WTC11 (cell line): ENCODE measurements at regions not wholly inside any gene's neighbourhood (a gene's known extent, or its start where the extent isn't known, plus 50 kb on each side); places are given as distances from the start of the nearest gene placed in this dataset.

ENCODE experiments used
- ATAC-seq: fragments of 200-7000 bp; cut with Tn5 transposase; 2 replicates; pipeline ENCODE4 v1.10.0; 2021; ENCODE audit warnings: mild to moderate bottlenecking, moderate library complexity
- CTCF ChIA-PET: fragments of 300-600 bp; sonication (Branson Sonifier 250); formaldehyde crosslinking; loops from one replicate; lab custom pipeline; 2021; ENCODE audit warnings: antibody characterized with exemption; lab: Charles Lee
- POLR2A ChIA-PET: fragments of 350-600 bp; sonication (Branson Sonifier 250); formaldehyde crosslinking; loops from one replicate; lab custom pipeline; 2021; ENCODE audit warnings: antibody characterized with exemption; lab: Charles Lee
- DNase-seq: peaks from one replicate; pipeline ENCODE4 v3.0.0; 2021; ENCODE audit warnings: low spot score
- H3K27ac Mint-ChIP-seq: 2 replicates; pipeline ENCODE4 v1.8.0; 2021; ENCODE audit warnings: mixed read lengths
- H3K27me3 Mint-ChIP-seq: 2 replicates; pipeline ENCODE4 v1.8.0; 2021; ENCODE audit warnings: low read depth, mild to moderate bottlenecking, moderate library complexity, mixed read lengths
- H3K36me3 Mint-ChIP-seq: 2 replicates; pipeline ENCODE4 v1.8.0; 2021; ENCODE audit warnings: mixed read lengths
- H3K4me1 Mint-ChIP-seq: 2 replicates; pipeline ENCODE4 v1.8.0; 2022; ENCODE audit warnings: mixed read lengths
- H3K4me3 Mint-ChIP-seq: 2 replicates; pipeline ENCODE4 v1.8.0; 2021; ENCODE audit warnings: mild to moderate bottlenecking, moderate library complexity, mixed read lengths
- H3K9me3 Mint-ChIP-seq: 2 replicates; pipeline ENCODE4 v1.8.0; 2021; ENCODE audit warnings: mixed read lengths
- ATF6 ChIP-seq: sonication (generic); formaldehyde crosslinking; IDR thresholded peaks from 2 replicates; pipeline ENCODE4 v1.8.1; 2023; ENCODE audit warnings: mild to moderate bottlenecking, missing genetic modification reagents
- CBFB ChIP-seq: sonication (generic); formaldehyde crosslinking; IDR thresholded peaks from 2 replicates; pipeline ENCODE4 v1.8.1; 2022; ENCODE audit warnings: mild to moderate bottlenecking, low read depth, missing genetic modification reagents
- CDX4 ChIP-seq: fragments of 250-450 bp; sonication (Bioruptor Pico); IDR thresholded peaks from 2 replicates; pipeline ENCODE4 v1.9.0; 2021; ENCODE audit warnings: moderate library complexity, mild to moderate bottlenecking, inconsistent platforms, borderline replicate concordance
- E2F5 ChIP-seq: sonication (generic); formaldehyde crosslinking; IDR thresholded peaks from 2 replicates; pipeline ENCODE4 v1.8.1; 2022; ENCODE audit warnings: mild to moderate bottlenecking, moderate library complexity, missing genetic modification reagents
- ERG ChIP-seq: fragments of 250-450 bp; sonication (Bioruptor Pico); IDR thresholded peaks from 2 replicates; pipeline ENCODE4 v1.8.0; 2021; ENCODE audit warnings: mild to moderate bottlenecking
- ESRRA ChIP-seq: sonication (generic); formaldehyde crosslinking; IDR thresholded peaks from 2 replicates; pipeline ENCODE4 v1.8.1; 2022; ENCODE audit warnings: mild to moderate bottlenecking, missing genetic modification reagents, borderline replicate concordance
- FOXP1 ChIP-seq: sonication (generic); formaldehyde crosslinking; IDR thresholded peaks from 2 replicates; pipeline ENCODE4 v1.8.0; 2022; ENCODE audit warnings: missing genetic modification reagents, mild to moderate bottlenecking, moderate library complexity, borderline replicate concordance
- GTF2I ChIP-seq: fragments of 250-450 bp; sonication (Bioruptor Pico); conservative IDR thresholded peaks from 2 replicates; pipeline ENCODE4 v1.4.0; 2021; ENCODE audit warnings: mild to moderate bottlenecking
- HMGXB4 ChIP-seq: sonication (generic); formaldehyde crosslinking; IDR thresholded peaks from 2 replicates; pipeline ENCODE4 v1.8.1; 2023; ENCODE audit warnings: mild to moderate bottlenecking, moderate library complexity, missing genetic modification reagents
- IRF2 ChIP-seq: sonication (generic); formaldehyde crosslinking; IDR thresholded peaks from 2 replicates; pipeline ENCODE4 v1.8.0; 2022; ENCODE audit warnings: low read depth, missing genetic modification reagents, borderline replicate concordance
- MLX ChIP-seq: sonication (generic); formaldehyde crosslinking; IDR thresholded peaks from 2 replicates; pipeline ENCODE4 v1.8.1; 2023; ENCODE audit warnings: mild to moderate bottlenecking, missing genetic modification reagents, moderate library complexity
- MXD4 ChIP-seq: fragments of 250-450 bp; sonication (Bioruptor Pico); IDR thresholded peaks from 2 replicates; pipeline ENCODE4 v1.8.0; 2021; ENCODE audit warnings: mild to moderate bottlenecking, moderate library complexity, borderline replicate concordance
- PRRX2 ChIP-seq: fragments of 250-450 bp; sonication (Bioruptor Pico); IDR thresholded peaks from 2 replicates; pipeline ENCODE4 v1.8.0; 2021; ENCODE audit warnings: mild to moderate bottlenecking
- RELA ChIP-seq: sonication (generic); formaldehyde crosslinking; IDR thresholded peaks from 2 replicates; pipeline ENCODE4 v1.8.1; 2022; ENCODE audit warnings: missing genetic modification reagents, mild to moderate bottlenecking, borderline replicate concordance
- RORB ChIP-seq: fragments of 250-450 bp; sonication (Bioruptor Pico); IDR thresholded peaks from 2 replicates; pipeline ENCODE4 v1.9.0; 2021; ENCODE audit warnings: mild to moderate bottlenecking
- SMAD3 ChIP-seq: sonication (generic); formaldehyde crosslinking; IDR thresholded peaks from 2 replicates; pipeline ENCODE4 v1.8.0; 2022; ENCODE audit warnings: missing genetic modification reagents, mild to moderate bottlenecking, borderline replicate concordance
- TCF7 ChIP-seq: sonication (generic); formaldehyde crosslinking; IDR thresholded peaks from 2 replicates; pipeline ENCODE4 v1.8.0; 2022; ENCODE audit warnings: mild to moderate bottlenecking, low read depth, missing genetic modification reagents, moderate library complexity
- ZBTB21 ChIP-seq: sonication (generic); formaldehyde crosslinking; IDR thresholded peaks from 2 replicates; pipeline ENCODE4 v1.8.1; 2023; ENCODE audit warnings: mild to moderate bottlenecking, missing genetic modification reagents, borderline replicate concordance
- ZNF425 ChIP-seq: fragments of 250-450 bp; sonication (Bioruptor Pico); conservative IDR thresholded peaks from 2 replicates; pipeline ENCODE4 v1.9.0; 2021; ENCODE audit warnings: mild to moderate bottlenecking

GRCh38 chr1:178651742-178652141, 73.3 kb upstream of the RALGPS2 start:
- ATAC-seq (no peak), DNase-seq (no peak)
- no peaks in the 10 kb centered on the region for H3K36me3 Mint-ChIP-seq
- peaks cover 2% of the 10 kb centered on the region; the same call in 1 of the 2 replicates for H3K4me1 Mint-ChIP-seq
- TF ChIP-seq SMAD3 (CRISPR knock-in tag) (no peak), RELA (CRISPR knock-in tag) (no peak), FOXP1 (CRISPR knock-in tag) (no peak), TCF7 (CRISPR knock-in tag) (no peak), CDX4 (CRISPR knock-in tag) (no peak), IRF2 (CRISPR knock-in tag) (no peak), PRRX2 (CRISPR knock-in tag) (no peak), CBFB (CRISPR knock-in tag) (no peak), MLX (no peak), E2F5 (CRISPR knock-in tag) (no peak), GTF2I (CRISPR knock-in tag) (no peak), ATF6 (CRISPR knock-in tag) (no peak), ZNF425 (CRISPR knock-in tag) (no peak), HMGXB4 (CRISPR knock-in tag) (no peak), ERG (no peak), RORB (no peak), ESRRA (CRISPR knock-in tag) (no peak), MXD4 (CRISPR knock-in tag) (no peak), ZBTB21 (no peak)
- H3K27ac Mint-ChIP-seq, result no peak overlapping the region
- H3K27me3 Mint-ChIP-seq, result no peaks in the 10 kb centered on the region
- no peak overlapping the region for H3K4me3 Mint-ChIP-seq
- H3K9me3 Mint-ChIP-seq, result no peaks in the 10 kb centered on the region
- CTCF ChIA-PET, result no interaction called here
- POLR2A ChIA-PET, result interaction anchor here (0.6 kb wide), 2 partner anchors 17 to 75 kb away, joined by 3 to 7 read pairs; no protein-coding TSS in a partner anchor
